Stomach (tissue), 8 donors: ENCODE measurements at regions not wholly inside any gene's neighbourhood (a gene's known extent, or its start where the extent isn't known, plus 50 kb on each side); places are given as distances from the start of the nearest gene placed in this dataset.

ENCODE experiments used
- DNase-seq, 2 donors: peaks; one replicate each; pipeline versions ENCODE4 v3.0.0 to v3.0.0-alpha.2; 2013 to 2019
- H3K27ac ChIP-seq, 5 donors: fragments of 200-600 bp in 4 of 5; sonication (generic) in 4 of 5; one replicate each; pipeline ENCODE4 v1.5.1; 2013 to 2019; ENCODE audit warnings: mild to moderate bottlenecking in 1 of 5, moderate library complexity in 1 of 5
- H3K27me3 ChIP-seq, 3 donors: fragments of 200-600 bp; sonication (generic); one replicate each; pipeline ENCODE4 v1.5.1; 2017 to 2019; ENCODE audit warnings: mixed run types in 1 of 3
- H3K36me3 ChIP-seq, 4 donors: fragments of 200-600 bp; sonication (generic); 1 replicate in 3 of 4; 2 replicates in 1 of 4; pipeline ENCODE4 v1.5.1; 2016 to 2019
- H3K4me1 ChIP-seq, 4 donors: fragments of 200-600 bp; sonication (generic); one replicate each; pipeline ENCODE4 v1.5.1; 2016 to 2019
- H3K4me3 ChIP-seq, 4 donors: fragments of 200-600 bp; sonication (generic) in 3 of 4; one replicate each; pipeline ENCODE4 v1.5.1; 2016 to 2019; ENCODE audit warnings: mild to moderate bottlenecking in 1 of 4
- H3K9me3 ChIP-seq, 4 donors: fragments of 200-600 bp; sonication (generic); one replicate each; pipeline ENCODE4 v1.5.1; 2016 to 2019
- EP300 ChIP-seq: sonication (generic); formaldehyde crosslinking; IDR thresholded peaks from one replicate; pipeline ENCODE4 v1.6.1; 2017; ENCODE audit warnings: antibody characterized with exemption
- POLR2A ChIP-seq, 4 donors: fragments of 450-650 bp; IDR thresholded peaks; one replicate each; pipeline ENCODE4 v1.6.1; 2016; ENCODE audit warnings: antibody characterized with exemption in 4 of 4, control low read depth in 2 of 4, mild to moderate bottlenecking in 1 of 4, moderate library complexity in 1 of 4
- POLR2AphosphoS5 ChIP-seq, 3 donors: sonication (generic); formaldehyde crosslinking; IDR thresholded peaks; one replicate each; pipeline ENCODE4 v1.6.1; 2016; ENCODE audit warnings: antibody characterized with exemption in 3 of 3
- WGBS, 5 donors: extraction: QIAGEN DNeasy Blood & Tissue Kit in 3 of 5; methylation state at CpG; one replicate each; pipeline versions ENCODE4 v1.1.5 to v1.1.7; 2013 to 2018; 5-methylcytosine and 5-hydroxymethylcytosine counted together
- intact Hi-C: fragments of 100-400 bp; cut with DNase I; formaldehyde crosslinking; loops from one replicate; pipeline ENCODE4 v1.15.1; 2023; ENCODE audit warnings: low total_unique reads
- TF ChIP-seq, protein P1 (sequence below), 7 experiments: fragments of 450-650 bp in 4 of 7; fragments of 200-600 bp in 3 of 7; sonication (generic) in 3 of 7; IDR thresholded peaks; one replicate each; pipeline ENCODE4 v1.5.1; 2016 to 2019; ENCODE audit warnings: antibody characterized with exemption in 7 of 7, control low read depth in 2 of 7, mild to moderate bottlenecking in 1 of 7
- donor health status: healthy with polysubstance abuse.
- donor health status: Bipolar disorder and iron deficiency.
- donor health status: healthy.

DNA sequence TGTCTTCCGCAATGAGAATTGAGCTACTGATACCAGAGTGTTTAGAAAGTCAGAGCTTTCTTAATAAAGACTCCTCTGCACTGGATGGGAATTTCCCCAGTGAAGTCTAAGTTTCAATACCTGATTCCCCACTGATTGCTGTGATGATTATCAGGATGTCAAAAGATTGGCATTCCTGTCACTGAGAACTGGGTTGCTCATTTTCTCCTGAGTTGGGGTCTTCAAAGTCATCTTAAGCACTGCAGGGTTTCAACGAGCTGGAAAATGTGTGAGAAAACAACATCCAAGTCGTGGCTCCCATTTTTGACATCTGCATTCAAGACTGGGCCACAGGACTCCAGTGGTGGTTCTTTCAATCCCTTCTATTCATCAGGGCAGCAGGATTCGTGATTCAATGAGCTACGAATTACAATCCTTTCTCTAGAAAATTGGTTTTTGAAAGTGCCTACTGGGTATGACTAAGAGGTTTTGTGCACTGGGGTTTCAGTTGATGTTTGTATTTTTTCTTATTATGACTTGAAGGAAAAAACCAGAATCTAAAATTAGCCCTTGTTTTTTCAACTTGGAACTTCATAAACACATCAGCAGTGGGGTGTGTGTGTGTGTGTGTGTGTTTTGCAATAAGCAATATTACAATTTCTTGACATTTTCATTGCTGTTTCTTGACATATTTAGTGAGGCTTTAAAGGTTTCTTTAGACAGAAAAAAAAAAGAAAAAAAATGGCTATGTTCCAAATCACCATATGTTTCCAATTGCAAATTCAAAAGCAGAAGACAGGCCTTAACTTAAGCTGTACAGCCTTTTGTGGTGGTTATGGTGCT, 233.0 kb downstream of the FAM76B start:
- Histone ChIP-seq H3K27ac (no peak overlapping the region), H3K27me3 (no peaks in the 10 kb centered on the region), H3K36me3 (no peaks in the 10 kb centered on the region), H3K4me1 (peaks cover 0 to 9% (median 0%) of the 10 kb centered on the region in 4 donors), H3K9me3 (no peaks in the 10 kb centered on the region), H3K4me3 (no peak overlapping the region)
- 62 to 76% (median 68%) methylated on average over 5 of the region's 5 CpGs for WGBS, 5 donors
- DNase-seq = peak in 1 of 2 donors; percentile 67
- TF ChIP-seq, protein P1, sequence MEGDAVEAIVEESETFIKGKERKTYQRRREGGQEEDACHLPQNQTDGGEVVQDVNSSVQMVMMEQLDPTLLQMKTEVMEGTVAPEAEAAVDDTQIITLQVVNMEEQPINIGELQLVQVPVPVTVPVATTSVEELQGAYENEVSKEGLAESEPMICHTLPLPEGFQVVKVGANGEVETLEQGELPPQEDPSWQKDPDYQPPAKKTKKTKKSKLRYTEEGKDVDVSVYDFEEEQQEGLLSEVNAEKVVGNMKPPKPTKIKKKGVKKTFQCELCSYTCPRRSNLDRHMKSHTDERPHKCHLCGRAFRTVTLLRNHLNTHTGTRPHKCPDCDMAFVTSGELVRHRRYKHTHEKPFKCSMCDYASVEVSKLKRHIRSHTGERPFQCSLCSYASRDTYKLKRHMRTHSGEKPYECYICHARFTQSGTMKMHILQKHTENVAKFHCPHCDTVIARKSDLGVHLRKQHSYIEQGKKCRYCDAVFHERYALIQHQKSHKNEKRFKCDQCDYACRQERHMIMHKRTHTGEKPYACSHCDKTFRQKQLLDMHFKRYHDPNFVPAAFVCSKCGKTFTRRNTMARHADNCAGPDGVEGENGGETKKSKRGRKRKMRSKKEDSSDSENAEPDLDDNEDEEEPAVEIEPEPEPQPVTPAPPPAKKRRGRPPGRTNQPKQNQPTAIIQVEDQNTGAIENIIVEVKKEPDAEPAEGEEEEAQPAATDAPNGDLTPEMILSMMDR (IDR thresholded peaks at IDR 0.05) = no peak
- TF ChIP-seq EP300 (no peak), POLR2AphosphoS5 (IDR thresholded peaks at IDR 0.05) (no peak), POLR2A (IDR thresholded peaks at IDR 0.05) (no peak)
- intact Hi-C loops = no loop called here

DNA sequence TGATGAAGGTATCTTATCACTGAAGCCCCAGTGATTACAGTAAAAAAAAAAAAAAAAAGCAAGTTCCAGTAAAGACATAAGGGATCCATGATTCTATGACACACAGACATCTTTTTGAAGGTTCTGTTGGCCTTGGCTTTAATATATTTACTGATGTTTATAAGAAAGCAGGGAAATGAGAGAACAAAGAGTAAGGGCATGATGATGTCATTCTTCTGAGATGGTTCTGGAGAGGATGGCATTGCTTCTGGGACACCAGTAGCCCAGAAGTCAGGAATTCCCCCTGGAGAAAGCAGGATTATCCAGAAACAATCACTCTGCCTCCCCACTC, 233.6 kb downstream of the FAM76B start:
- H3K27me3 ChIP-seq = no peaks in the 10 kb centered on the region
- no peak overlapping the region for H3K27ac ChIP-seq
- TF ChIP-seq EP300 (no peak), POLR2AphosphoS5 (IDR thresholded peaks at IDR 0.05) (no peak), POLR2A (IDR thresholded peaks at IDR 0.05) (no peak)
- TF ChIP-seq, protein P1 (IDR thresholded peaks at IDR 0.05) = no peak
- peaks cover 0 to under 1% (median 0%) of the 10 kb centered on the region in 4 donors for H3K9me3 ChIP-seq
- H3K4me1 ChIP-seq = peaks cover 0 to 9% (median 0%) of the 10 kb centered on the region in 4 donors
- H3K4me3 ChIP-seq = no peak overlapping the region
- H3K36me3 ChIP-seq = no peaks in the 10 kb centered on the region
- DNase-seq = no peak
- intact Hi-C loops = no loop called here

GRCh38 chr11:95554911-95555310, 234.7 kb downstream of the FAM76B start:
- WGBS, 5 donors = 72 to 89% (median 83%) methylated on average over 4 of the region's 4 CpGs
- no peak overlapping the region for H3K27ac ChIP-seq
- intact Hi-C loops = no loop called here

GRCh38 chr11:95549301-95549700, 240.3 kb downstream of the FAM76B start:
- 86 to 97% (median 95%) methylated on average over 2 of the region's 2 CpGs for WGBS, 5 donors
- H3K4me3 ChIP-seq = no peak overlapping the region
- H3K36me3 ChIP-seq = no peaks in the 10 kb centered on the region
- H3K9me3 ChIP-seq = peaks cover 0 to 4% (median 0%) of the 10 kb centered on the region in 4 donors
- DNase-seq = no peak
- H3K27me3 ChIP-seq = no peaks in the 10 kb centered on the region
- intact Hi-C loops = no loop called here
- H3K4me1 ChIP-seq = no peaks in the 10 kb centered on the region
- TF ChIP-seq POLR2A (IDR thresholded peaks at IDR 0.05) (no peak), EP300 (no peak), POLR2AphosphoS5 (IDR thresholded peaks at IDR 0.05) (no peak)
- TF ChIP-seq, protein P1 (IDR thresholded peaks at IDR 0.05) = no peak
- H3K27ac ChIP-seq = no peak overlapping the region

More at GRCh38 chr11:95554911-95555310, 234.7 kb downstream of the FAM76B start:
- Histone ChIP-seq H3K27me3 (no peaks in the 10 kb centered on the region), H3K9me3 (peaks cover 0 to 4% (median 0%) of the 10 kb centered on the region in 4 donors), H3K4me1 (peaks cover 0 to 4% (median 0%) of the 10 kb centered on the region in 4 donors), H3K36me3 (no peaks in the 10 kb centered on the region), H3K4me3 (no peak overlapping the region)
- DNase-seq = no peak
- TF ChIP-seq, protein P1 (IDR thresholded peaks at IDR 0.05) = no peak
- no peak for TF ChIP-seq POLR2A (IDR thresholded peaks at IDR 0.05)
- no peak for TF ChIP-seq EP300
- no peak for TF ChIP-seq POLR2AphosphoS5 (IDR thresholded peaks at IDR 0.05)
